CD4-positive, alpha-beta T cell treated with Interleukin-15 for 1 hour (primary cell): ENCODE measurements at regions not wholly inside any gene's neighbourhood (a gene's known extent, or its start where the extent isn't known, plus 50 kb on each side); places are given as distances from the start of the nearest gene placed in this dataset.
"Not testable (repeated sequence)": the region's sequence is repeated elsewhere in the genome, so short reads cannot be mapped to it uniquely, and the experiment has no call there.

Experiments used
- DNase-seq: peaks from one replicate; pipeline ENCODE4 v3.0.0-alpha.2; 2020

DNA sequence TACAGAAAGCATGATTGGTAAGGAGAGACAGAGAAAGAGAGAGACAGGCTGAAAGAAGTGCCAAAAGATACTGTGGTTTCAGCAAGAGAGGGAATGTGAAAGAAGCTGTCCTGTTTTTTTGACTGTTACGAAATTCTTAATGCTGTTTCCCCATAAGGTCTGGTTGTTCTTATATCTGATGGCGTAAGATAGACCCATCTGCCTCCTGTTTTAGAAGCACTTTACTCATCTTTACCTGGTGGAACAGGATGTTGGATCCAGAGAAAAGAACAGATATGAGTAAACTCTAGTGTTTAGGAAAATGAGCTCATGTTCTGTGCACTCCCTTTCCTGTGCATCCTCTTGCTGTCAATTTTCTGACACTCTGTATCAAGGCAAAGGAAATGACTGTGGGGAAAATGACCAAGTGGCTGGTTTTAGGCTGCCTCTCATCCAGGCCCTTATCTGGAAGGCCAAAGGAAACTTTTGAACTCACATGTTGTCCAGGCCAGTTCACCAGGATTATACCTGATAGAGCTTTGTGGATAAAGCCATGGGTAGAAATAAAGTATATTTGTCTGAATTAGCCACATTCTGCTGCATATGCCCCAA, 311.7 kb upstream of the HTR2C start:
- DNase-seq, result no peak

DNA sequence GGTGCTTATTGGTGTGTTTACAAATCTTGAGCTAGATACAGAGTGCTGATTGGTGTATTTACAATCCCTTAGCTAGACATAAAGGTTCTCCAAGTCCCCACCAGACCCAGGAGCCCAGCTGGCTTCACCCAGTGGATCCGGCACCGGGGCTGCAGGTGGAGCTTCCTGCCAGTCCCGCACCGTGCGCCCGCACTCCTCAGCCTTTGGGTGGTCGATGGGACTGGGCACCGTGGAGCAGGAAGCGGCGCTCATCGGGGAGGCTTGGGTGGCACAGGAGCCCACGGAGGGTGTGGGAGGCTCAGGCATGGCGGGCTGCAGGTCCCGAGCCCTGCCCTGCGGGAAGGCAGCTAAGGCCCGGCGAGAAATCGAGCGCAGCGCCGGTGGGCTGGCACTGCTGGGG, 313.5 kb upstream of the HTR2C start:
- DNase-seq, result not testable (repeated sequence)

DNA sequence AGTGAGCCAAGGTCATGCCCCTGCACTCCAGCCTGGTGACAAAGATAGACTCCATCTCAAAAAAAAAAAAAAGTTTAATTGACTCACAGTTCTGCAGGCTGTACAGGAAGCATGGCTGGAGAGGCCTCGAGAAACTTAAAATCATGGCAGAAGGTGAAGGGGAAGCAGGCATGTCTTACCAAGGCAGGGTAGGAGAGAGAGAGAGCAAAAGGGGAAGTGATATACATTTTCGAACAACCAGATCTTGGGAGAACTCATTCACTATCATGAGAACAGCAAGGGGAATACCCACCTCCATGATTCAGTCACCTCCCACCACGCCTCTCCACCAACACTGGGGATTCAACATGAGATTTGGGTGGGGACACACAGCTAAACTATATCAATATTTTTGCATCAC, 315.2 kb upstream of the HTR2C start:
- no peak for DNase-seq

DNA sequence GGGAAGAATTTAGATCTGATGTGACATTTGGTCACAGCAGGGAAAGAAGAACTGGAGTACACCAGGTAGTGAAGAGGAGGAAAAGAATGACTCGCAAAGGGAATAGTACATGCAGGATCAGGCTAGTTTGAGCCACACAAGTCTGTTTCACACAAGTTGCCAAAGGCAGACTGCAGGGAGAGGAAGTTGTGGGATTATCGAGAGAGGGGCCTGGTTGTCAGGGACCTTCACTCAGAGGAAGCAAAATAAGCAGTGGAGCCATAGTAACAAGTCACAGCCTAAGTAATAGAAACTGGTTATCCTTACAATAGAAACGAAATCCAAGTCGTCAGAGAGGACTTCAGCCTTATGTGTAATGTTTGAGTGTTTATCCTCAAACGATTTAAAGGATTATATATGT, 316.7 kb upstream of the HTR2C start:
- DNase-seq, result no peak

DNA sequence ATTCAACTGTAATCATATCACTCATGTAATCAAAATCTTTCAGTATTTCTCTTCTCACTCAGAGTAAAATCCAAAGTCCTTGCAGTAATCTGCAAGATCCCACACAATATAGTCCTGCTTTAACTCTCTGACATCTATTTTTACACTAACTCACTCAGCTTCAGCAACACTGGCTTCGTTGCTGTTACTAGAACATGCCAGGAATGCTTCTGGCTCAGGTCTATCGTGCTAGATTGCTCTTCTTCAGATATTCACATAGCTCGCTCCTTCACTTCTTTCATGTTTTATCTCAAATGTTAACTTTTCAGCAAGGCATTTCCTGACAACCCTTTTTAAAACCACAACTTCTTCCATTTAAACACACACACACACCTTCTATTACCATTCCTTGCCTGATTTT, 331.7 kb upstream of the HTR2C start:
- DNase-seq, result no peak

- DNase-seq, result no peak
Measured at GRCh38 chrX:114251575-114251974, 332.3 kb upstream of the HTR2C start.

DNA sequence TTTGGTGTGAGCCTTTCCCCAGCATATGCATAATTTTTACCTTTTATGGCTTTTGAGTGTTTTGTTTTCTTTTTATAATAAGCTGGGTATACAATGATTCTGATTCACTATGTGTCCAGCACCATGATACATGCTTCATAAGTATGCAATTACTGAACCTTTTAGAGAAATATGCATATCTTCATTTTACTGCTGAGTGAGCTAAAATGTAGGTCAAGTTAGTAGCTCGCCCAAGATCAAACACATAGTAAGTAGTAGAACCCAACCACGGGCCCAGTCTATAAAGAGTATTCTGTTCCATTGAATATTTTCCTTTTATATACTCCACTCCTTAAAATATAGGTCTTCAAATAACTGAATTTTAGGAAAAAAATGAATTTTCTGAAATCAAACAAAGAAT, 362.4 kb upstream of the HTR2C start:
- no peak for DNase-seq

DNA sequence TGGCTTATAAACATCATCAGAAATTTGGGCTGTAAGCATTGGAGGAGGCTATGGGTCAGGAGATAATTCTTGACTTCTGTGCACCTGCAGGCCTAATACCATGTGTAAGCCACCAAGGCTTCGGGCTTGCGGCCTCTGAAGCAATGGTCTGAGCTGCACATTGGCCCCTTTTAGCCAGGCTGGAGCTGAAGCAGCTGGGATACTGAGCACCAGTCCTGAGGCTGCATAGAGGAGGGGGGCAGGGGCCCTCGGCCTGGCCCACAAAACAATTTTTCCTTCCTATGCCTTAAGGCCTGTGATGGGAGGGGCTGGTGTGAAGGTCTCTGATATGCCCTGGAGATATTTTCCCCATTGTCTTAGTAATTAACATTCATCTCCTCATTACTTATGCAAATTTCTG, 373.0 kb upstream of the HTR2C start:
- DNase-seq, result no peak

DNA sequence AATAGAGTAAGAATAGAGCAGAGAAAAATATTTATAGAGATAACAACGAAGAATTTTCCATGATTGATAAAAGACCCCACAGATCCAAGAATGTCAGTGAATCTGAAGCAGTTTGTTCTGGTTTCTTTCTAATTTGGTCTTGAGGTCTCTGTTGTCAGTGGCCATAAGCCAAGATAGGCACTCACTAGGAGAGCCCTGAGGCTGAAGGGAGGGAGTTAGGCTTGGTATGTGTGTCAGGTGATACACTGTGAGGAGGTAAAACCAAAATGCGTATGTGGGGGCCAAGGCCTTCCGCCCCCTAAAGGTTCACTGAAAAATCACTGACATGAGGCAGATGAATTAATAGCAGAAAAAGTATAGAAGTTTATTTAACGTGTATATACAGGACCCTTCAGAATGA, 382.3 kb upstream of the HTR2C start:
- DNase-seq, result no peak

DNA sequence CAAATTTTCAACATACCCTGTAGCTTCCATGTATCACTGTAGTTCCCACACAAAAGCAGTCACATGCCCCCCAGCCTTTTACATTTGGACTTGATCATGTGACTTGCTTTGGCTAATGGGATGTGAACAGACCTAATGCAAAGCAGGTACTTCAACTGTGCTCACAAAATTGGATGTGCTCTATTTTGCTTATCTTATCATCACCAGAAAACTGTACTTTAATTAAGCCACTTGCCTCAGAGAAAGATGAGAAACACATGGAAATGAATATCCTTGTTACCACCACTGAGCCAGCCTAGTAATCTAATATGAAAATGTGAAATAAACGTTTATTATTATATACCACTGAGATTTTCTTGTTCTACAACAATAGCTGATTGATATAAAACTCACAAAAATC, 402.7 kb upstream of the HTR2C start:
- no peak for DNase-seq

- no peak for DNase-seq
Measured at GRCh38 chrX:114178126-114178525, 405.8 kb upstream of the HTR2C start.

- not testable (repeated sequence) for DNase-seq
Measured at GRCh38 chrX:114167276-114167675, 416.6 kb upstream of the HTR2C start.

DNA sequence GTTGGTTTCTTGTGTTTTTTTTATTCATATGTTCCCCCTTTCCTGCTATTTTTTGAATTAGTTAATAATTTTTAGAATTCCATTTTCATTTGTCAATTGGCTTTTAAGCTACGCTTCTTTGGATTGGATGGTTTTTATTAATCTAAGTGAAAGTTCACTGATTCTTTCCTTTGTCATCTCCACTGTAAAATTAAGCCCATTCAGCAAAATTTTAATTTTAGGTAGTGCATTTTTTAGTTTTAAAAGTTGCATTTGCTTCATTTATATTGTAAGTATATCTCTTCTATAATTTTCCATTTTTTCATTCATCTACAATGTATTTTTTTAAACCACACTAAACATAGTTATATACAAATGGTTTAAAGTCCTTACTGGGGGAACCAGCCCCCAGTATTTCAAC, 417.3 kb upstream of the HTR2C start:
- DNase-seq, result no peak

DNA sequence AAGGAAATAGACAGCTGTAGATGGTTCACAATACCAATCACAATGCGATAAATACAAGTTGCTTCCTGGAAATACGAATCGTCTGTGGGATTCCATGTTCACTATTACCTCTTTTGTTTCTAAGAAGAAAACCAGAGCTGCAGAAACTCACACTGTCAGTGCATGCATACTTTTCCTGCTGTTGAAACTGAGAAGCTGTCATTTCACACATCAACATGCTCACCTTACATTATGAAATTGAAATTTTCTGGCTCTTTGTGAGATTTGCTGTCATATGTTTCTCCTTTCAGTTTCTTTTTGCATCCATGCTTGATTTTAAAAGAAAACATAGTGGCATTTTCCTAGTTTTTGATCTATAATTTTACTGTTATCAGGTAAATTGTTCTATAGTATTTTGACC, 418.3 kb upstream of the HTR2C start:
- no peak for DNase-seq

- no peak for DNase-seq
Measured at GRCh38 chrX:114162068-114162735, 421.7 kb upstream of the HTR2C start.

GRCh38 chrX:114152801-114153200, 431.1 kb upstream of the HTR2C start:
- DNase-seq, result no peak

- no peak for DNase-seq
Measured at GRCh38 chrX:114152130-114152529, 431.8 kb upstream of the HTR2C start.

- no peak for DNase-seq
Measured at GRCh38 chrX:114134465-114134864, 449.4 kb upstream of the HTR2C start.

GRCh38 chrX:114127411-114128025, 456.4 kb upstream of the HTR2C start:
- no peak for DNase-seq

- no peak for DNase-seq
Measured at GRCh38 chrX:114127005-114127404, 456.9 kb upstream of the HTR2C start.

DNA sequence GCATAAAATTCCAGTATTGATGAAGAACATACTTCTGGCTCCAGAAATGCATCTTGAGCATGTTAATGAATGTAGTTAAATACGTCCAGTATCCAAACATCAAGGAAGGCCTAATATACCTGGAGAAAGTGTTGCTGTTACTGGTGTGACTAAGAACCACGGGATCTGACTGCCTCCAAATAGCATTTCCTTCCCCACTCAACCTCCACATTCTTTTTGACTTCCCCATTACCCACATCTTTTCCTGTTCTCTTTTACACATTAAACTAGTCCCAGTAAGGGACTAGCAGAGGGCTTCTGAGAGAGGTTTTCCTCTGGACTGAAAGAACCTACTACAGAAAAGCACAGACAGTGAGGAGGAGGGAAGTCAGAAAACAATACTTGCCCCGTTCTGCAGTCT, 482.8 kb upstream of the HTR2C start:
- DNase-seq, result no peak

GRCh38 chrX:114097866-114098265, 486.0 kb upstream of the HTR2C start:
- DNase-seq, result no peak

- no peak for DNase-seq
Measured at GRCh38 chrX:114097427-114097826, 486.5 kb upstream of the HTR2C start.

GRCh38 chrX:114095789-114096188, 488.1 kb upstream of the HTR2C start:
- DNase-seq, result no peak

GRCh38 chrX:114087543-114087942, 496.3 kb upstream of the HTR2C start:
- no peak for DNase-seq
